HG02763 (cell line): ENCODE measurements at regions not wholly inside any gene's neighbourhood (a gene's known extent, or its start where the extent isn't known, plus 50 kb on each side); places are given as distances from the start of the nearest gene placed in this dataset.

Experiments
- ATAC-seq: cut with Tn5 transposase; IDR thresholded peaks from one replicate; pipeline ENCODE4 v1.9.1; 2021; ENCODE audit warnings: mild to moderate bottlenecking, moderate library complexity; ENCODE audit not compliant: unreplicated experiment

DNA sequence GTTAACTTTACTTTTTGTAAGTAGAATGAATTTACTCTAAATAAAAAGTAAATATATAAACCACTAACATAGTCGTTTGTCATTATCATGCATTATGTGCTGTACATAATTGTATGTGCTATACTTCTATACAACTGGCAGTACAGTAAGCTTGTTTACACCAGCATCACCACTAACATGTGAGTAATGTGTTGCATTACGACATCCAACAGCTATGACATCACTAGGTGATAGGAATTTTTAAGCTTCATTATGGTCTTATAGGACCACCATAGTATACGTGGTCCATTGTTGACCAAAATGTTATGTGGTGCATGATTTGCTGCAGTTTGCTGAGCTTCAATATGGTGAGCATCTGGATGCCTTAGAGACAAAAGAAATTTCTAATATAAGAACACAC lies 819.1 kb upstream of the GRAMD2B start:
- no peak for ATAC-seq

DNA sequence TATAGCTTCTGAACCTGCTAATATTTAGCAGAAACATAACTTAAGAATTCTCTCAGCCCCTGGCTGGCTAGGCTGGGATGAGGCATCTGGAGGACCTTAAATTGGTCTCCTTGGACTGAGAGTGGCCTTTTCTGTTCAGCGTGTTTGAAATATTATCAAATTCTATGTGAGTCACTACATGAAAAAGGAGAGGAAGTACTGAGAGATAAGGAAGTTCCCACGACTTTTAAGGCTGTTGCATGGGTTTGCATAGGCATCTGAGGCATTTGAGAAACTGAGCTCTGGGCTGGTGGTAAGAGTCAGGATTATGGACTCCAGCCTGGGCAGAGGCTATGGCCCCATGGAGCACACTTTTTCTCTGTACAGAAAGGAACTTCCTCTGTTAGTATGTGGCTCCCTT lies 816.2 kb upstream of the GRAMD2B start:
- ATAC-seq, result no peak

DNA sequence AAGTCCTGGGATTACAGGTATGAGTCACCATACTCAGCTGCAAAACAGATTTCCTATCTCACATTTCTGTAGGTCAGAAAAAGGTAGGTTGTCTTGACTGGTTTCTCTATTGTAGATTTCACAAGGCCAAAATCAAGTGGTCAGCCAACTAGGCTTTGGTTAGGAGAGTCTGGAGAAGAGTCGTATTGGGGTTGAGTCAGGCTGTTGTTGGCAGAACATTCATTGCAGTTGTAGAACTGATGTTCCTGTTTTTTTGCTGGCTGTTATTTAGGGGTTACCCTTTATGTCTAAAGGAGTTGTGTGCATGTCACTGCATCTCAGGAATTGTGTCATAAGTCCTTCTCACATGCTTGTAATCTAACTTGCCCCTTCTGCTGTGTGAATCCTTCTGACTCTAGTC lies 814.2 kb upstream of the GRAMD2B start:
- ATAC-seq, result no peak

DNA sequence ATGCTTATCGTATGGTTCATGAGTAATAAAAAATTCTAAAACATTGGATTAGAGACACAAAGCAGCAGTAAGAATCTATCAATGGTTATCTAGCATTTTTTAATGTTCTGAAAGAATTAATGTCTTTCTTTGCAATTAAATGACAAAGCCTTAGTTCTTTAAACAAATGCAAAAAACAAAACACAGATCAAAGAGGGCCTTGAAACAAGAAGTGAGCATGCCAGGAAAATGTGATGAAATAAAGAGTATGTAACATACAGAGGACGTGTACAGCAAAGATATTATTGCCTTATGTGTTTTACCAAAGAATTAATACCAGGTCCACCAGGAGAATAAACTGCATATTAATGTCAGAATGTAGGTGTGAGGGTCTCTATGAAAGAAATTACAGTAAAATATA lies 812.3 kb upstream of the GRAMD2B start:
- ATAC-seq, result no peak

DNA sequence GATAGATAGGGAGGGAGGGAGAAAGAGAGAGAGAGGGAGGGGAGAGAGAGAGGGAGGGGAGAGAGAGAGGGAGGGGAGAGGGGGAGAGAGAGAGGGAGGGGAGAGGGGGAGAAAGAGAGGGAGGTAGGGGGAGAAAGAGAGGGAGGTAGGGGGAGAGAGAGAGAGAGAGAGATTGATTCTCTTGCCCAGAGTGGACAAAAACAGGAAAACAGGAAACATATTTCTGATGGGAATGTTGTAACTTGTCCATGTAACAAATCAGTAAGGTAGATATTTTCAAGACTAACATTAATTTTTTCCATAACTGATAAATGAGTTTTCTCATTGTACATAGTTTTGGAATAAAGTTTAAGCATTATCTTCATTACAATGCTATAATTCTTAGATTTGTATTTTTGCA lies 811.7 kb upstream of the GRAMD2B start:
- no peak for ATAC-seq

DNA sequence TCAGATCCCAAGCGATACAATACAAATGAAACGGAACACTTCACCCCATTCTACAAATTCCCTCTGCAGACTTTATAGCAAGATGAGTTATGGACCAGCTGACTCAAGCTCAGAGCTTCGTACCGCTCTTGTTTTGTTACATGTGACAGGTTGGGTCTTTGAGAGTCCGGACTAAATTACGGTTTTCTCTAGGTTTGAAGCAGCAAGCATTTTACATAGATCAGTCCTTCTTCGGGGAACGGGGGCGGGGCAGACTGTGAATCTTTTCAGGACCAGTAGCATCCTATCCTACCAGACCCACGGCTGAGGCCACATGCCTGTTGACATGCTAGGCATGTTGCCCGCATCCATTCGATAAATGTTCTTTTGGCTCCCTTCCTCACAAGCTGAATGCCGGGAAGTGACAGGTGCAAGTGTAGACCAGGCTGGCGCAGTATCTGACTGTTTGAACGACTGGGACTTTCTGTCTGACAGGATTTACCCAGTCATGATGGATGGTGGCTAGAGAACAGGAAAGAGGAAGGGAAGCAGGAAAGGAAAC lies 811.0 kb upstream of the GRAMD2B start:
- no peak for ATAC-seq

DNA sequence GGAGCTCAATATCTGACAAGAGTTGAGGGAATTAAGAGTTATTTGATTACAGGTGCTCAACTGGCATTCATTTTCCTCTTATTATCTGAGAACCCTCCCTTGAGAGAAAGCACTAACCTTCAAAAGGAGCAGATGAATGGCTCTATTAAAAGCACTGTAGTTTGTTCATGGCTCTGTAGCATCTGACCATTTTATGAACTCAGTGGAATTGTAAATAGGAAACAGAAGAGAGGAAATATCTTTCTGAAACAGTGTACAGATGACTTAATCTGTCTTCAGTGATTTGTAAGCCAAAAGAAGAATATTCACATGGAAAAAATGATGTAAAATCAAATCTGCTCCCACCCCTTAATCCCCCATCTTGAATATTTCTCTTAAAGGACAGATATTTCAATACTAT lies 810.4 kb upstream of the GRAMD2B start:
- ATAC-seq, result no peak

DNA sequence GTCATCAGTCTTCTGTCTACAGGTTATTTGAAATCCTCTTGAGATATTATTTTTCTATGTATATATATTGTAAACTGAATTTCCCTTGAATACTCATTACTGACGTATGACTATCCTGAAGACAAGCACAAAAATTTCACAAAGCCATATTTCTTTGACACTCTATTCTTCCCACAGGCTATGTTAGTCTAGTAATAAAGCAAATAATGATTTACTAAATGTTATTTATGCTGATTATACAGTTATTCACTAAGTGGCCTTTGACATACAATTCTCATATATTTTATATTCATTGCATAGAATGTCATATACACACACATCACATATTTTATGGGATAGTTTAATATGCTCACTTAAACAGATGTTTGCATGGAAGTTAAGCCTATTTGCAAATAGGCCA lies 793.0 kb upstream of the GRAMD2B start:
- no peak for ATAC-seq

DNA sequence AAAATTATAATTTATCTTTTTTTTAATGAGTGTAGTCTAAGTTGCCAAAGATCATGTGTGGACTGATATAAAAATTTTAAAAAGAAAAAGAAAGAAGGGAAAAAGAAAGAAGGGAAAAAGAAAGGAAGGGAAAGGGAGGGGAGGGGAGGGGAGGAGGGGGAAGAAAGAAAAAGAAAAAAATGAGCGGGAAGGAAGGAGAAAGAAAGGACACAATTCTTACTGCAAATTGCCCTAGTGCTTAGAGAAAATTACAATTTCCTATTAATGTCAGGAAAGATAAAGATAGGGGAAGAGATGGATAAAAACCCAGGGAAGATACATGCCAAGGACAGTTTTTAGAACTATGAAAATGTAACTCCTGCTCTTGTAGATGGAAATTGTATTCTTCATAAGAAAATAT lies 789.7 kb upstream of the GRAMD2B start:
- no peak for ATAC-seq

DNA sequence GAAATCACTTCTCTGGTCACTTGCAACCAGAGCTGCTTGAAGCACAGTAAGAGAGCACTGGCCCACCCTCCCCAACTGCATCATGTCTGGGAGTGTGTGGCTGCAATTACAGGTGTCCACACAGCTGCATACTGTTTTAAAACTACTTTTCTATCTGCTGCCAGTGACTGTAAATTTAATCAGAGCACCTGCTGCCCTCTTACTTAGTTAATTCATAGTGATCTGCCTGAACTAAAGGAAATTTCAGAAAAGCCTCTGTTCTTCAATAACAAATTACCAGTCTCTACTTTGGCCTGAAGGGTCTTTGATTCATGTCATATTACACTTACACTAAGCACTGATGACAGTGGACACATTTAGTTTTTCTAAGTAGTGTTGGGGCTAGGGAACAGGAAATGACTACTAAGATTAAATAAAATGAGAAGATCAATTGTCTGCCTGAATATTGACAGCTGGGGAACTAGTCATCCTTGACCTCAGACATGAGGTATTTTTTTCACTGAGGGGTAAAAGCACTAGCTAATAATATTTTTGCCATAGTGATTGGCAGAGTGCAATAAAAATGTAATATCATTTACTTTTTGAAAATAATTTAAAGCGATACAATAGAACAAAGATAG lies 788.9 kb upstream of the GRAMD2B start:
- ATAC-seq, result no peak

DNA sequence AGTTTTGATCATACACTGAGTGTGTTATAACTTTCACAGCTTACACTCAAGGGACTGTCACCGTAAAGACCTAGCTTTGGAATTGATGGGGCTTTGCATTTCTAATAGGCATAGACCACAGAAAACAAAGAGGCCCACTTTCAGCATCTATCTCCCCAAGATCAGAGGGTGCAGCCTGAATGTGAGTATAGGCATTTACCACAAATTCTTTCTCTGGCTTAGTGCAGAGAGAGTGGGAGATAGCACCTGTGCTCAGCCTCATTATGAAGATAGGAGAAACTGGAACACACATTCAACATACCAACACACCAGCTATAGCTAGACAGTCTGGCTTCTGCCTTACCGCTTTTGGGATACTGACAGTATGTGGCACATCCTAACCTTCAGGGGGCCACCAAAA lies 783.4 kb upstream of the GRAMD2B start:
- no peak for ATAC-seq

DNA sequence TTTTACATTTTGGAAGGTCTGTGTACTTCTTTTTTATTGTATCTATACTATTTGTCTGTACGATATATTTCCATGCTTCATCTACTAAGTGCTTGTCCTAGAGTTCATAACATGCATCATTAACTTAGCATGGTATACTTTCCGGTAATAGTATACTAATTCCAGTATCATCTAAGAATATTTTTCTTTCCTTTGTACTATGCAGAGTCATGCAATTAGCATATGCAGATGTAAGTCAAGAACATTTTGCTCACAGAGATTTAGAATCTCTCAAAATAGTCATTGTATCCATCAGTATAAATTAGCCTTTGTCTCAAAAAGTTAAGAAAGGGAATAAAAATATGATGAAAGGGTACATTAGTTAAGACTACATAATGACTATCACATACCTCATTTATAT lies 770.4 kb upstream of the GRAMD2B start:
- no peak for ATAC-seq

DNA sequence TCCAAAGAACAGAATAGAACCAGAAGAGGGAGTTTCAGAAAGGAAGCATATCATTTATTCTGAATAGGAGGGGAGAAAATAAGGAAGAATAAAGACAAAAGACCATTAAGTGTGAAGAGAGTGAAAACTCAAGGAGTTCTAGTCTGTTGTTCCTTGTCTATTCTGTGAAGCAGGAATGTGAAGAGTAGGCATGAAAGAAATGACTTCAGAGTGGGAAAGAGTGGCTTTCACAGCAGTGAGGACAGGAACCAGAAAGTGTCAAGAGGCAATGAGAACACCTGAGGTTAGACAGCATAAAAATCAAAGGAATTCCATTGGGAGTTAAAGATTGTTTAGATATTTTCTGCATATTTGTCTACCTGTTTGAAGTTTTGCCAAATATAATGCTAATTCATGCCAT lies 768.8 kb upstream of the GRAMD2B start:
- ATAC-seq, result no peak

DNA sequence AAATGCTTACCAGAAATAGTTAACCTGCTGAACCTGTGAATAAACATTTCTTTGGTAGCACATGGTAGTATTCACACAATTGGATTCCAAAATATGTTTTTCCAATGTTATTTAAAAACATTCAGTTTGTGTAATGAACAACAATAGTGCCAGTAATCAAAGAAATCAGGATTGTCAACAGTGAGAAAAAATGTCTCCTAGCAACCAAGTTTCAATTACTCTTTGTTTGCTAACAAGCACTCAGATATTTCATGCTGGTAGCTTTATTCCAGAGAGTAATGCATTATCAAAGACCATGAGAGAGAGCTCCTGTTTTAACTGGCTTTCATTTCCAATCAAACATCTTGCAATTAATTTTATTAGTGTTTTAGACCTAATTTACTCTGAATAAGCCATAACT lies 768.1 kb upstream of the GRAMD2B start:
- ATAC-seq, result no peak

DNA sequence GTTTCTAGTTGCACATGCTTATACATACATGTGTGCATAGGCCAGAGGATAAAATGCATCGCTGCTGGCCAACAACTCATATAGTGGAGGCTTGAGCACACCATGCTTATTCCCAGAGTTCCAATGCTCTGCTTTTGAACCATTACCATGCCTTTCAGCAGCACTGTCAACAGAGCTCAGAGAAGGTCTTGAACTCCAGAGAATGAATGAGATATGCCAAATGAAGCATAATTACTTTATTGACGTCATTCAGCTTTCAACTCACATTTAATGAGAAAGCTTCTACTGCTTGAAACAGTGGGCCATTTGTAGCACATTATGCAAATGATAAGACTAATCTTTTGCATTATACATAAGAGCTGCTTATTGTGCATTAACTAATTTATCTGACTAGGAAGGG lies 765.3 kb upstream of the GRAMD2B start:
- ATAC-seq, result no peak

DNA sequence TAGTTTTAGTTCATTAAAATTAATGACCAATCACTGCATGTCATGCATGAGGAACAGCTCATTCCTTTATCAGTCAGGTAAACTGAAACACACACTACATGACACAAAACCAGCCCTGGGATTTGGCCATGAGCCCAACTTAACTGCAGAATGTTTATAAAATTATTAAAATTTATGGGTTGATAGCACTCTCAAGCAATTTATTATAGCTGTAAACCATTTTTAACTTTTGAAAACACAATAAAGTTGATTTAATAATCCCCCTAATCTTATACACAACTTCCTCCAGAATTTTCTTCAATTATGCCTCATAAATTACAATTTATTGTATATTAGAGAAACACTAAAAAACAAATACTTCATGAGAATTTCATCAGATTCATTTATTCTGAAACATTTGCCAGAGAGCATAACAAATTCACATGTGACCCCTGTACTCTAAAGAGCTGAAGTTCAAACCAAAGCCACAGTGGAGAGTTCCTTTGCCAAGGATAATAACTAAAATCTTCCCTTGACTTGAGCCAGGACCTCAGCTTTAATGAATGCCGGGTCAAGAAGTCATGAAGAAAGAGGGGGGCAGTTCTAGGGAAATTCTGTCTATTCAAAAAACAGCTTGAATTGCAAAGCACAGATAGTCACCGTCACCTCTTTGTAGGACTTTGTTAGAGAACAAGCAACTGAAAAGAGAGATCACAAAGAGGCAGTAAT lies 763.7 kb upstream of the GRAMD2B start:
- no peak for ATAC-seq

DNA sequence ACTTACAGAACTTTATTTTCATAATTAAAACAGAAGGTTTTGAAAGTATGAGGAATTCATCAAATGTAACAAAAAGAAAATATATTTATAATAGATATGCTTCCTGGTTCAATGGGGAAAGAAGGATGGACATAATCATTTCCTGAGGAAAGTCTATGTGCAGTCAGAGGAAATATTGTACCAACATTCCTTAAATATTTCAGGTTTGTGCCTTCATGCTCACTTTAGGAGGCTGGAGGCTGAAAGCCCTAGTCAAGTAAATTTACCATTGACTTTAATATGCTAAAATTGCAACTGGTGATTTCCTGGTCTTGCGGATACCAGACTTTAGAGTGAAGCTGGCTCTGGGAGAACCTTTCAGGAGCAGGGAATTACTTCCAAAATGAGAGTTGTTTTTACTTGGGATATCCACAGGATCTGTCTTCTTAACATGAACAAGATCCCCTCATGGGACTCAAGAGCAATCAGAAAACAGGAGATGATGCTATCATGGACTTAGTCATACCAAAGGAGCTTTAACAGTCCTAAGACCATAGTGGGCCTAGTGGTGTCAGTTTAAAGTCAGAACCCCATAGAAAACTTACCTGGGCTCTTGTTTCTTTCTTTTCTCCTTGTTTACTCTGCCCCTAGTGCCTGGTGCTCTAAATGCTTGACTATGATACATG lies 762.8 kb upstream of the GRAMD2B start:
- ATAC-seq, result no peak

DNA sequence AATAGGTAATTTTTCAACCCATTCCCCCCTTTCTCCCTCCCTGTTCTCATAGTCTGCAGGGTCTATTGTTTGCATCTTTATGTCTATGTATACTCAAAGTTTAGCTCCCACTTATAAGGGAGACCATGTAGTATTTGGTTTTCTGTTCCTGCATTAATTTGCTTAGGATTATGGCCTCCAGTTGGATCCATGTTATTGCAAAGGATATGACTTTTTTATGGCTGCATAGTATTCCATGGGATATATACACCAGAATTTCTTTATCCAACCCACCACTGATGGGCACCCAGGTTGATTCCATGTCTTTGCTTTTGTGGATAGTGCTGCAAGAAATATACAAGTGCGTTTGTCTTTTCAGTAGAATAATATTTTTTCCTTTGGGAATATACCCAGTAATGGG lies 761.6 kb upstream of the GRAMD2B start:
- ATAC-seq, result no peak

DNA sequence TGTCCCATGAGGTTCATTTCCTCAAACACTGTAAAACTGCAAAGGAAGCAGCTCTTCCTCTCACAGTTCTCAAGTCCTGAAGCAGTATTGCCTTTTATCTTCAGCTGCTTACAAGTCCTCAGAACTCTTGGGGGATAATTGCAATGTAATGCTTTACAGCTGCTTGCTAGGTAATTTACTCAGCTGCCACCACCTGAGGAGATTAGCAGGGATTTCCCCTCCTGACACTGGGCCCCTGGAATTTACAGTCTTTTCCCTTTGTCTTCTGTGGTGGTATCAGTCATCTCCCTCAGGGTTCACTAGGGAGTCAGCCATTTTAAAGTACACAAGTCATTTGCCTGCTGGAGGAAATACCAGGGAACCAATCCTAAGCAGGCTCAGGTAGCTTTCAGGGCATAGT lies 754.3 kb upstream of the GRAMD2B start:
- no peak for ATAC-seq

DNA sequence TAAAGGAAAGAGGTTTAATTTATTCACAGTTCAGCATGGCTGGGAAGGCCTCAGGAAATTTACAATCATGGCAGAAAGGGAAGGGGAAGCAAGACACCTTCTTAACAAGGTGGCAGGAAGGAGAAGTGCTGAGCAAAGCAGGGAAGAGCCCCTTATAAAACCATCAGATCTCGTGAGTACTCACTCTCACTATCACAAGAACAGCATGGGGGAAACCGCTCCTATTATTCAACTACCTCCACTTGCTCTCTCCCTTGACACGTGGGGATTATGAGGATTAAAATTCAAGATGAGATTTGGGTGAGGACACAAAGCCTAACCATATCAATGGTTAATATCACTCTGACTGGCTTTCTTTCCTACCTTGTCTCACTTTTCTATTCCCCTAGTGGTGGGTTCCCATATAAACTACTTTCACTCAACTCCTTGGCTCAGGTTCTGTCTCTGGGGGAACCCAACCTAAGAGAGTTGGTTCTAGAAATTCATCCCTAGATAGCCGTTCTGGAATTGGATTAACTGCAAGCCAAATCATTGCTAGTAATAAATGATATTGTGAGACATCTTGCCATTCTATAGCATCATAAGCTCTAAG lies 749.8 kb upstream of the GRAMD2B start:
- ATAC-seq, result no peak

DNA sequence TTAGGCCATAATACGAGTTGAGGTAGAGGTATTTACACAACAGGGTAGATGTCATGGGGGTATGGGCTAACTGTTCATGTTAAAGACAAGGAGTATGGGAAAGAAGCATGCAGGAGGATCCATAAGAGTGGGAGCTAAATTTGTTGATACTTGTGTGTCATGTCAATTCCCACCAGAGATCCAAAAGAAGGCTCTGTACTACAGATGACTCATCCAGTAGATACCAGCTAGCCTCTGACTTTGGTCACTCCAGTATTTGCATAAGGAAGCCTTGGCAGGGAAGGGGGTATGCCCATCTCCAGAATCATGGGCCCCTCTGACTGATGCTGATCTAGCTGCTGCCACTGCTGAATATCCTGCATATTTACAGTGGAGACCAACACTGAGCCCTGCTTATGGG lies 743.7 kb upstream of the GRAMD2B start:
- no peak for ATAC-seq

DNA sequence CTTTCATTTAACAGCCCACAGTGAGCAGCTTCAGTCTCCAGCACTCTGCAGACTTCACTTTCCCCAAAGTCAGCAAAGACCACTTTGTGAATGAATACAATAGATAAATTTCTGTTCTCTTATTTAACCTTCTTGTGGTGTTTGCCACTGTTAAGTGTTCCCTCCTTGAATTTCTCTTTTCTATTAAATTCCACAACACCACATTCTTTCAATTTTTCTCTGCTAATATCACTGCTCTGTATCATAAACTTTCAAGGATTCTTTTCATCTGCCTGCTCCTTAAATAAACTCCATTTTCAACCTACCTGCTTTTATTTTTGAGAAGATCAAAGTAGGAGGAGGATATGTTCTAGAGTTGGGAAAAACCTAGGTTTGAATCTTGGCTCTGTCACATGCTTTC lies 739.5 kb upstream of the GRAMD2B start:
- ATAC-seq, result no peak
